Aorta (tissue), 5 donors: ENCODE measurements at regions not wholly inside any gene's neighbourhood (a gene's known extent, or its start where the extent isn't known, plus 50 kb on each side); places are given as distances from the start of the nearest gene placed in this dataset.

Source experiments
- ATAC-seq: fragments of 200-7000 bp; cut with Tn5 transposase; one replicate; pipeline ENCODE4 v1.9.1; 2022; ENCODE audit warnings: moderate library complexity; ENCODE audit not compliant: low FRiP score
- DNase-seq, 2 donors: peaks; one replicate each; pipeline ENCODE4 v3.0.0-alpha.2; 2020
- H3K27ac ChIP-seq, 2 donors: one replicate each; pipeline ENCODE4 v1.5.1; 2013; ENCODE audit warnings: low read length in 2 of 2, mild to moderate bottlenecking in 2 of 2, moderate library complexity in 2 of 2, control low read depth in 1 of 2, inconsistent platforms in 1 of 2, low read depth in 1 of 2
- H3K27me3 ChIP-seq, 2 donors: one replicate each; pipeline ENCODE4 v1.6.1; 2013; ENCODE audit warnings: control low read depth in 1 of 2, low read length in 1 of 2, mild to moderate bottlenecking in 1 of 2, moderate library complexity in 1 of 2; ENCODE audit not compliant: insufficient read depth in 2 of 2, control insufficient read depth in 1 of 2
- H3K36me3 ChIP-seq, 2 donors: one replicate each; pipeline ENCODE4 v1.6.1; 2013; ENCODE audit warnings: control low read depth in 1 of 2, low read length in 1 of 2, mild to moderate bottlenecking in 1 of 2; ENCODE audit not compliant: insufficient read depth in 2 of 2, control insufficient read depth in 1 of 2
- H3K4me1 ChIP-seq, 2 donors: one replicate each; pipeline ENCODE4 v1.6.1; 2013; ENCODE audit warnings: low read length in 2 of 2, control low read depth in 1 of 2, mild to moderate bottlenecking in 1 of 2, moderate library complexity in 1 of 2; ENCODE audit not compliant: insufficient read depth in 2 of 2, control insufficient read depth in 1 of 2
- H3K4me3 ChIP-seq, 2 donors: one replicate each; pipeline ENCODE4 v1.5.1; 2013; ENCODE audit warnings: low read length in 2 of 2, control low read depth in 1 of 2, mild to moderate bottlenecking in 1 of 2
- H3K9me3 ChIP-seq: one replicate; pipeline ENCODE4 v1.6.1; 2013; ENCODE audit warnings: mild to moderate bottlenecking, low read length; ENCODE audit not compliant: control insufficient read depth
- WGBS, 2 donors: extraction: QIAGEN DNeasy Blood & Tissue Kit; methylation state at CpG; one replicate each; pipeline ENCODE4 v1.1.7; 2013; 5-methylcytosine and 5-hydroxymethylcytosine counted together
- intact Hi-C, 2 donors: fragments of 100-400 bp; cut with DNase I; formaldehyde crosslinking; loops; one replicate each; pipeline versions ENCODE4 v1.14.2 to v1.15.0; 2022
- donor health status: healthy with polysubstance abuse.
- donor health status: Bipolar disorder and iron deficiency.
- donor health status: DM: no; HTN: no; CAD: no.
- donor health status: DM: no; HTN: no; CAD: no.
- donor health status: DM: yes; HTN: yes; CAD: no.

DNA sequence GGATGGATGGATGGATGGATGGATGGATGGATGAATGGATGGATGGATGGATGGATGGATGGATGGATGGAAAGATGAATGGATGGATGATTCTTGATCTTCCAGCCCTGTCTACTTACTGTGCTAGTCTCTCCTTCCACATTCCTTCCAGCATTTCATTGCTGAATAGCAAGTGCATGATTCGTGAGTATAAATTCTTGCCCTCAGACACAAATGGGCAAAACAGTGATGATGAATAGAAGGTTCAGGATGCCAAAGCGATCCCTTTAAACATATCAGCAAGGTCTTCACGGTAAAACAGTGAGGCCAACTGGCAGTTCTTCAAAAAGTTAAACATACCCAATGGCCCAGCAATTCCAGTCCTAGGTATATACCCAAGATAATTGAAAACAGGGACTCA lies 400.2 kb downstream of the MN1 start:
- ATAC-seq: no peak
- intact Hi-C loops: loop anchor here in 1 of 2 donors (10.0 kb wide), 1 partner anchor 203 kb away; no protein-coding TSS in a partner anchor
- WGBS, 2 donors: 51 to 53% methylated on average over 3 of the region's 3 CpGs

DNA sequence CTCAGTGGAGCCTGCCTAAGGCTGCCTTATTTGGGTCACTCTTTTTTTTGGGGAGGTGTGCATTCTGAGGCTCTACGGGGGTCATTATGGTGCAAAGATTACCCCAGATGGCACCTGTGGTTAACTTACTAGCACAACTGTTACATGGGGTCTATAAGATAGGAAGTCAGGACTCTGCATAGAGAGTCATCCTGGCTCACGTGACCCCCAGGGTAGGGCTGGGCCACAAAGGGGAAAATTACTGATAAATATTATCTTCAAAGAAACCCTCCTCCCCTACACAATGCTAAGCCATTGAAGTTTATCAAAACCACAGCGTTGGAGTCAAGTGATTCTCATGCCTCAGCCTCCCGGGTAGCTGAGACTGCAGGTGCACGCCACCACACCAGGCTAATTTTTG lies 397.1 kb downstream of the MN1 start:
- H3K9me3 ChIP-seq: no peaks in the 10 kb centered on the region
- 94% methylated on average over 5 of the region's 5 CpGs for WGBS, 2 donors
- ATAC-seq (no peak), DNase-seq (no peak)
- H3K4me3 ChIP-seq: no peak overlapping the region
- intact Hi-C loops: loop anchor here in 1 of 2 donors (10.0 kb wide), 1 partner anchor 200 kb away; no protein-coding TSS in a partner anchor
- H3K27ac ChIP-seq: no peak overlapping the region
- no peaks in the 10 kb centered on the region for H3K36me3 ChIP-seq
- H3K4me1 ChIP-seq: no peaks in the 10 kb centered on the region
- no peaks in the 10 kb centered on the region for H3K27me3 ChIP-seq

More for the DNA sequence above, 400.2 kb downstream of the MN1 start:
- DNase-seq: no peak
- Histone ChIP-seq H3K4me3 (no peak overlapping the region), H3K27me3 (no peaks in the 10 kb centered on the region), H3K27ac (no peak overlapping the region), H3K4me1 (no peaks in the 10 kb centered on the region), H3K9me3 (no peaks in the 10 kb centered on the region), H3K36me3 (no peaks in the 10 kb centered on the region)

DNA sequence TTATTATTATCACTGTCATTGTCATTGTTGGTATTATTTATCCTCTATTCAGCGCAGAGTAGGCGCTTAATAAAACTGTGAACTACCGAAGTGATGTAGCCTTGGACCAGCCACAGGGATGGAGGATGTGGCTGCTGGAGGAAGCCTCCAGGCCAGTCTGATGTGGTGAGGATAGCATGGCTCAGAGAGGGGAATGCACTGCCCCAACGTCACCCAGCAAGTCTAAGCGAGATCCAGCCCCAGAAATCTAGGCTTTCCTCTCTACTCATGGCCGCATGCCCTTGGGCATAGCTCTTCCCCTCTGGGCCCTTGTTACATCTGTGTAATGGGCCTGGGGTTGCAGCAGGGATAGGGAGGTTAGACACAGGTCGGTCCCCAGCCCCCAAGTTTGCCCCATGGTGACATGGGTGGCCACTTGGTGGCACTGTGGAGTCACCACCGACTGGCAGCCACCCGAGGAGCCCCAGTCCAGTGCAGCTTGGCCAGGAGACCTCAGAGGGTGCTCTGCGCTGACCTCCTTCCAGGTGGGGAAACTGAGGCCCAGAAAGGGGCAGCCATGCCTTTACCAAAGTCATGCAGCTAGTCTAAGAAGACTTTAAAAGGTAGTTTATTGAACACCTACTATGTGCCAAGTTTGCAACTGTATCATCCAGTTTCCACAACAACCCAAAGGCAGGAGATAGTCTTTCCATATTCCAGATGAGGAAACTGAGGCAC lies 395.7 kb downstream of the MN1 start:
- Histone ChIP-seq H3K9me3 (no peaks in the 10 kb centered on the region), H3K27me3 (no peaks in the 10 kb centered on the region), H3K4me1 (no peaks in the 10 kb centered on the region), H3K4me3 (no peak overlapping the region), H3K36me3 (no peaks in the 10 kb centered on the region), H3K27ac (no peak overlapping the region)
- DNase-seq: peak; percentile 65 to 86
- WGBS, 2 donors: 61 to 65% methylated on average over 10 of the region's 10 CpGs
- intact Hi-C loops: loop anchor here (1.0 to 10.0 kb wide), 3 partner anchors 199 to 398 kb away; no protein-coding TSS in a partner anchor
- peak; percentile 72 for ATAC-seq

DNA sequence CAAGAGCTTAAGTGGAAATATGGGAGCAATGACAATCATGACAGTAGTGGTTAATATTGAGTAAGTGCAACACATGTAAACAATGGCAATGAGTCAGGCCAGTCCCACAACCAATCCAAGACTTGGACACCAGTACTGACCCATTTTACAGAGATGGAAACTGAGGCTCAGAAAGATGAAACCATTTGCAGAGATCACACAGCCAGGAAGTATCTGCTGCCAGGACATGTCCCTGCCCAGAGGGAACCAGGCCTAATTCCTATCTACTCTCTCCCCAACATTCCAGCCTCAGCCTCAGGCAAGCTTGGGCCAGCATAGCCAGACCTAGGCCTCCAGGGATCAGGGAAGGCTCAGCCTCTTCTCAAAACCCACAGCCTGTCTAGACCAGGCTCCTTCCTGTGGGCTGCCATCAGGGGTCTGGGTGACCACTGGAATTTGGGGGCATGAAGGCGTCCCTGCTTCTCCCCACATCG lies 395.1 kb downstream of the MN1 start:
- DNase-seq (no peak), ATAC-seq (no peak)
- Histone ChIP-seq H3K9me3 (no peaks in the 10 kb centered on the region), H3K27ac (no peak overlapping the region), H3K4me3 (no peak overlapping the region), H3K27me3 (no peaks in the 10 kb centered on the region), H3K4me1 (no peaks in the 10 kb centered on the region), H3K36me3 (no peaks in the 10 kb centered on the region)
- intact Hi-C loops: loop anchor here (1.0 to 10.0 kb wide), 3 partner anchors 198 to 398 kb away; no protein-coding TSS in a partner anchor
- 91 to 96% methylated on average over 2 of the region's 2 CpGs for WGBS, 2 donors

DNA sequence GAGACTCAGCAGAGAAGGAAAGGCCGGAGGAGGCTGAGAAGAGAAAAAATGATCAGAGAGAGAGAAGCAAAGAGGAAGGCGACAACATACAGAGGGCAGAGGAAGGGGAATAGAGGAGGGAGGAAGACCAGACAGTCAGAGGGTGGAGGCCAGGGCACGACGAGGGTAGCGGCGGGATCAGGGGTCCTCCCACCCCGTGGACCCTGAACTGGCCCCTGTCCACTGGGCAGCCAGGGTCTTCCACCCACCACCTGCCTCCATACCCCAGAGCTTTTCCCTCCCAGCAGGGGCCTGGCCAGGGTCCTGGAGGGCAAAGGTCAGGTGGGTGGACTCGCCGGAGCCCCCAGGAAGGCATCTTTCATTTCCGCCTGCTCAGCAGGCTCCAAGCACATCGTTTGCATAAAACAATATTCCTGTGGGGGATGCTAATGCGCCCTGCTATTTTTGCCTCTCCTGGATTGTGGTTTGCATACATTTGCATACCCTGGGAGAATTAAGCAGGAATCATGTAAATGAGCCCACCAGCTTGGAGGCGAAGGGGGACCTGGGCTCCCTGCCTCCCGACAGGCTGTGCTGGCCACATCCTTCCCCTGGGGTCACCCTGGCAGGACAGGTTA lies 394.1 kb downstream of the MN1 start:
- no peaks in the 10 kb centered on the region for H3K36me3 ChIP-seq
- DNase-seq: no peak
- H3K4me3 ChIP-seq: no peak overlapping the region
- H3K27me3 ChIP-seq: no peaks in the 10 kb centered on the region
- H3K27ac ChIP-seq: no peak overlapping the region
- no peaks in the 10 kb centered on the region for H3K4me1 ChIP-seq
- no peak for ATAC-seq
- intact Hi-C loops: loop anchor here (5.0 to 10.0 kb wide), 2 partner anchors 197 to 390 kb away; no protein-coding TSS in a partner anchor
- no peaks in the 10 kb centered on the region for H3K9me3 ChIP-seq
- WGBS, 2 donors: 86 to 89% methylated on average over 10 to 14 of the region's 14 CpGs

DNA sequence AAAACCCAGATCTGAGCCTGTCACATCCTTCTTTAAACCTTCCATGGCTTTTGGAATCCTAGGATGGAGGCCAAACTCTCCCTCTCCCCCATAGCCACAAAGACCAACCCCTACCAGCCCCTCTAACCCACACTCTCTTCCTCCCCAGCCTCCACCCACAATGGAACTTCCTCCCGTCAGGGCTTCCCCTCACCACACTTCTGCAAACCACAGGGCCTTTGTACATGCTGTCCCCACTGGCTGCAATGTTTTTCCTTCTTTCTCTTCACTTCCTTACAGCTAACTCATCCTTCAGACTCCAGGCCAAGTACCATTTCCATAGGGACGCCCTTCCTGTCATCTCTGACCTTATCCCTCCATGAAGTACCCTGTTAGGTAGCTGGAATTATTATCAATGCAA lies 393.5 kb downstream of the MN1 start:
- intact Hi-C loops: loop anchor here (5.0 to 10.0 kb wide), 2 partner anchors 197 to 389 kb away; no protein-coding TSS in a partner anchor
- H3K27me3 ChIP-seq: no peaks in the 10 kb centered on the region
- 95% methylated on average over 2 of the region's 2 CpGs for WGBS, 2 donors
- H3K27ac ChIP-seq: no peak overlapping the region
- ATAC-seq (no peak), DNase-seq (no peak)
- H3K36me3 ChIP-seq: no peaks in the 10 kb centered on the region
- no peaks in the 10 kb centered on the region for H3K9me3 ChIP-seq
- no peaks in the 10 kb centered on the region for H3K4me1 ChIP-seq
- no peak overlapping the region for H3K4me3 ChIP-seq

DNA sequence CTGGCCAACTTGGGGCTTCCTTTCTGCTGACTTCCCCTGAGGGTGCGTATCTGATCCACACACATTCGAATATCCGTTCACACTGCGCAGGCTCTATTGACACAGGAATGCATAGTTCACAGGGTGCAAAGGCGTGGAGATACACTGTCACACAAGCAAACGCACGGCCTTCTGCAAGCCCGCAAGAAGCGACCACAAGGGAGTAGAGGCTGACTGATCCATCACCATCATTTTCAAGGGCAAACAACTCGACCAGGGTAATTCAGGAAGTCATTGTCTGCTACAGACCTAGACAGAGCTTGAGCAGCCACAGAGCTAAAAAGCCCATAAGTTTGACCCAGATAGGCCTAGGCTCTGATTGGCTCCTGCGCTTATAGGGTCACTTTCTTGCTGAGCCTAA lies 392.3 kb downstream of the MN1 start:
- no peak for ATAC-seq
- H3K9me3 ChIP-seq: no peaks in the 10 kb centered on the region
- H3K27me3 ChIP-seq: no peaks in the 10 kb centered on the region
- 93 to 95% methylated on average over 11 of the region's 11 CpGs for WGBS, 2 donors
- DNase-seq: no peak
- intact Hi-C loops: loop anchor here (5.0 to 10.0 kb wide), 2 partner anchors 196 to 388 kb away; no protein-coding TSS in a partner anchor
- no peak overlapping the region for H3K27ac ChIP-seq
- no peak overlapping the region for H3K4me3 ChIP-seq
- H3K36me3 ChIP-seq: no peaks in the 10 kb centered on the region
- H3K4me1 ChIP-seq: no peaks in the 10 kb centered on the region

DNA sequence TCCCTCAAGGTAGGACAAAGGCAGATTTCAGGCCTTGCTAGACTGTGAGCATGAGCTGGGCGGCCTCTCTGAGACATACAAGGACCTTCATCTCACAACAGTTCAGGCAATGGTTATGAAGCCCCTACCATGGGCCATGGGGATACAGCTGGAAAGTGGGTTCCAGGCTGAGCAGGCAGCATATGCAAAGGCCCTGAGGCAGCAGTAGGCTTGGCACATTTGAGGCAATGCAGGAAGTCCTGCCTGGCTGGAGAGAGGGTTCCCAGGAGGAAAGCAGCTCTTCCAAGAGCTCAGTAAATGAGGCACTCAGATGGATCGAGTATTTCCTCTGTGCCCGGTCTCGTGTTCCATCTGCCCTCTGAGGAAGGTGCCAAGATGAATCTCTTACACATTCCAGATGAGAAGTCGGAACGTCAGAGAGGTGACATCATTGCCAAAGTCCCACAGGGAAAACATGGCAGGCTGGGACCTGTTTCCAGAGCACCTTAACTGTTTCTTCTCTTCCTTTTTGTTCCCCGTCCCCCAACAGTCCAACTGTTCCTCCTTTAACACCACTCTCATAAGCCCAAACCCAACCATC lies 388.6 kb downstream of the MN1 start:
- no peak for DNase-seq
- no peak for ATAC-seq
- Histone ChIP-seq H3K27ac (no peak overlapping the region), H3K9me3 (no peaks in the 10 kb centered on the region), H3K36me3 (no peaks in the 10 kb centered on the region), H3K27me3 (no peaks in the 10 kb centered on the region), H3K4me1 (no peaks in the 10 kb centered on the region), H3K4me3 (no peak overlapping the region)
- 51 to 65% methylated on average over 7 of the region's 7 CpGs for WGBS, 2 donors
- intact Hi-C loops: no loop called here
